ENCODE measurements at regions not wholly inside any gene's neighbourhood (a gene's known extent, or its start where the extent isn't known, plus 50 kb on each side); places are given as distances from the start of the nearest gene placed in this dataset.

GRCh38 chr6:62740596-62740995, 454.6 kb upstream of the KHDRBS2 start:
- DNase-seq: no peak
- Histone ChIP-seq H3K9me3 (ENCODE audit: control insufficient read depth, low read length) (no peaks in the 10 kb centered on the region), H3K27ac (ENCODE audit: low read length) (no peak overlapping the region), H3K4me1 (ENCODE audit: control insufficient read depth, insufficient read depth, low read length) (no peaks in the 10 kb centered on the region), H3K4me3 (ENCODE audit: low read length) (no peak overlapping the region), H3K27me3 (ENCODE audit: control insufficient read depth, insufficient read depth) (no peaks in the 10 kb centered on the region)
- WGBS: 90% methylated on average over 5 of the region's 5 CpGs
- intact Hi-C loops (cut with DNase I): no loop called here
- no peak for ATAC-seq

GRCh38 chr6:62740171-62740570, 454.1 kb upstream of the KHDRBS2 start:
- no peak overlapping the region for H3K4me3 ChIP-seq (ENCODE audit: low read length)
- no peak overlapping the region for H3K27ac ChIP-seq (ENCODE audit: low read length)
- H3K9me3 ChIP-seq (ENCODE audit: control insufficient read depth, low read length): no peaks in the 10 kb centered on the region
- H3K27me3 ChIP-seq (ENCODE audit: control insufficient read depth, insufficient read depth): no peaks in the 10 kb centered on the region
- intact Hi-C loops (cut with DNase I): no loop called here
- DNase-seq: no peak
- 54% methylated on average over 2 of the region's 2 CpGs for WGBS
- no peaks in the 10 kb centered on the region for H3K4me1 ChIP-seq (ENCODE audit: control insufficient read depth, insufficient read depth, low read length)
- ATAC-seq: no peak

GRCh38 chr6:62737792-62738191, 451.8 kb upstream of the KHDRBS2 start:
- 63% methylated on average over 2 of the region's 2 CpGs for WGBS
- H3K9me3 ChIP-seq (ENCODE audit: control insufficient read depth, low read length): no peaks in the 10 kb centered on the region
- no peak overlapping the region for H3K4me3 ChIP-seq (ENCODE audit: low read length)
- H3K27ac ChIP-seq (ENCODE audit: low read length): no peak overlapping the region
- no peaks in the 10 kb centered on the region for H3K27me3 ChIP-seq (ENCODE audit: control insufficient read depth, insufficient read depth)
- no peak for ATAC-seq
- H3K4me1 ChIP-seq (ENCODE audit: control insufficient read depth, insufficient read depth, low read length): no peaks in the 10 kb centered on the region
- DNase-seq: no peak
- intact Hi-C loops (cut with DNase I): no loop called here

GRCh38 chr6:62721408-62721807, 435.4 kb upstream of the KHDRBS2 start:
- no peaks in the 10 kb centered on the region for H3K9me3 ChIP-seq (ENCODE audit: control insufficient read depth, low read length)
- H3K4me3 ChIP-seq (ENCODE audit: low read length): no peak overlapping the region
- intact Hi-C loops (cut with DNase I): no loop called here
- no peak overlapping the region for H3K27ac ChIP-seq (ENCODE audit: low read length)
- 71% methylated on average over 2 of the region's 2 CpGs for WGBS
- H3K4me1 ChIP-seq (ENCODE audit: control insufficient read depth, insufficient read depth, low read length): no peaks in the 10 kb centered on the region
- ATAC-seq (no peak), DNase-seq (no peak)
- no peaks in the 10 kb centered on the region for H3K27me3 ChIP-seq (ENCODE audit: control insufficient read depth, insufficient read depth)

GRCh38 chr6:62716719-62717118, 430.7 kb upstream of the KHDRBS2 start:
- WGBS: 71% methylated on average over 3 of the region's 3 CpGs
- DNase-seq: no peak
- Histone ChIP-seq H3K4me3 (ENCODE audit: low read length) (no peak overlapping the region), H3K9me3 (ENCODE audit: control insufficient read depth, low read length) (no peaks in the 10 kb centered on the region), H3K4me1 (ENCODE audit: control insufficient read depth, insufficient read depth, low read length) (no peaks in the 10 kb centered on the region), H3K27me3 (ENCODE audit: control insufficient read depth, insufficient read depth) (no peaks in the 10 kb centered on the region), H3K27ac (ENCODE audit: low read length) (no peak overlapping the region)
- intact Hi-C loops (cut with DNase I): no loop called here
- no peak for ATAC-seq

GRCh38 chr6:62714112-62714511, 428.1 kb upstream of the KHDRBS2 start:
- no peaks in the 10 kb centered on the region for H3K4me1 ChIP-seq (ENCODE audit: control insufficient read depth, insufficient read depth, low read length)
- intact Hi-C loops (cut with DNase I): no loop called here
- ATAC-seq (no peak), DNase-seq (no peak)
- no peak overlapping the region for H3K4me3 ChIP-seq (ENCODE audit: low read length)
- no peaks in the 10 kb centered on the region for H3K27me3 ChIP-seq (ENCODE audit: control insufficient read depth, insufficient read depth)
- no peak overlapping the region for H3K27ac ChIP-seq (ENCODE audit: low read length)
- H3K9me3 ChIP-seq (ENCODE audit: control insufficient read depth, low read length): no peaks in the 10 kb centered on the region

- no peak for ATAC-seq
- intact Hi-C loops (cut with DNase I): no loop called here
- DNase-seq: no peak
- Histone ChIP-seq H3K4me1 (ENCODE audit: control insufficient read depth, insufficient read depth, low read length) (no peaks in the 10 kb centered on the region), H3K27ac (ENCODE audit: low read length) (no peak overlapping the region), H3K9me3 (ENCODE audit: control insufficient read depth, low read length) (no peaks in the 10 kb centered on the region), H3K27me3 (ENCODE audit: control insufficient read depth, insufficient read depth) (no peaks in the 10 kb centered on the region), H3K4me3 (ENCODE audit: low read length) (no peak overlapping the region)
- WGBS: 95% methylated on average over 1 of the region's 1 CpG
Measured at GRCh38 chr6:62711750-62712149, 425.7 kb upstream of the KHDRBS2 start.

- no peak overlapping the region for H3K27ac ChIP-seq (ENCODE audit: low read length)
- 77% methylated on average over 1 of the region's 1 CpG for WGBS
Measured at GRCh38 chr6:62707914-62708313, 421.9 kb upstream of the KHDRBS2 start.

GRCh38 chr6:62707156-62707555, 421.1 kb upstream of the KHDRBS2 start:
- H3K4me3 ChIP-seq (ENCODE audit: low read length): no peak overlapping the region
- 67% methylated on average over 1 of the region's 1 CpG for WGBS
- no peaks in the 10 kb centered on the region for H3K9me3 ChIP-seq (ENCODE audit: control insufficient read depth, low read length)
- H3K27me3 ChIP-seq (ENCODE audit: control insufficient read depth, insufficient read depth): no peaks in the 10 kb centered on the region
- no peaks in the 10 kb centered on the region for H3K4me1 ChIP-seq (ENCODE audit: control insufficient read depth, insufficient read depth, low read length)
- DNase-seq: no peak
- intact Hi-C loops (cut with DNase I): no loop called here
- H3K27ac ChIP-seq (ENCODE audit: low read length): no peak overlapping the region
- ATAC-seq: no peak

More at GRCh38 chr6:62707914-62708313, 421.9 kb upstream of the KHDRBS2 start:
- no peaks in the 10 kb centered on the region for H3K9me3 ChIP-seq (ENCODE audit: control insufficient read depth, low read length)
- no peak for DNase-seq
- ATAC-seq: no peak
- no peaks in the 10 kb centered on the region for H3K4me1 ChIP-seq (ENCODE audit: control insufficient read depth, insufficient read depth, low read length)
- intact Hi-C loops (cut with DNase I): no loop called here
- H3K27me3 ChIP-seq (ENCODE audit: control insufficient read depth, insufficient read depth): no peaks in the 10 kb centered on the region
- no peak overlapping the region for H3K4me3 ChIP-seq (ENCODE audit: low read length)

- no peak for ATAC-seq
- H3K4me3 ChIP-seq (ENCODE audit: low read length): no peak overlapping the region
- no peaks in the 10 kb centered on the region for H3K27me3 ChIP-seq (ENCODE audit: control insufficient read depth, insufficient read depth)
- H3K4me1 ChIP-seq (ENCODE audit: control insufficient read depth, insufficient read depth, low read length): no peaks in the 10 kb centered on the region
- no peak for DNase-seq
- no peaks in the 10 kb centered on the region for H3K9me3 ChIP-seq (ENCODE audit: control insufficient read depth, low read length)
- whole genome bisulfite sequencing: 70% methylated on average over 4 of the region's 4 CpGs
- intact Hi-C loops (cut with DNase I): no loop called here
- H3K27ac ChIP-seq (ENCODE audit: low read length): no peak overlapping the region
Measured at GRCh38 chr6:62683063-62683462, 397.0 kb upstream of the KHDRBS2 start.

GRCh38 chr6:62681108-62681507, 395.1 kb upstream of the KHDRBS2 start:
- Histone ChIP-seq H3K27me3 (ENCODE audit: control insufficient read depth, insufficient read depth) (no peaks in the 10 kb centered on the region), H3K4me3 (ENCODE audit: low read length) (no peak overlapping the region), H3K27ac (ENCODE audit: low read length) (no peak overlapping the region), H3K4me1 (ENCODE audit: control insufficient read depth, insufficient read depth, low read length) (no peaks in the 10 kb centered on the region), H3K9me3 (ENCODE audit: control insufficient read depth, low read length) (no peaks in the 10 kb centered on the region)
- no peak for ATAC-seq
- intact Hi-C loops (cut with DNase I): no loop called here
- DNase-seq: no peak
- 38% methylated on average over 1 of the region's 1 CpG for whole genome bisulfite sequencing

- no peak overlapping the region for H3K27ac ChIP-seq (ENCODE audit: low read length)
- intact Hi-C loops (cut with DNase I): no loop called here
- no peaks in the 10 kb centered on the region for H3K9me3 ChIP-seq (ENCODE audit: control insufficient read depth, low read length)
- H3K4me3 ChIP-seq (ENCODE audit: low read length): no peak overlapping the region
- ATAC-seq (no peak), DNase-seq (no peak)
- no peaks in the 10 kb centered on the region for H3K27me3 ChIP-seq (ENCODE audit: control insufficient read depth, insufficient read depth)
- no peaks in the 10 kb centered on the region for H3K4me1 ChIP-seq (ENCODE audit: control insufficient read depth, insufficient read depth, low read length)
Measured at GRCh38 chr6:62672989-62673388, 387.0 kb upstream of the KHDRBS2 start.
